MM.1S (cell line): ENCODE measurements at regions not wholly inside any gene's neighbourhood (a gene's known extent, or its start where the extent isn't known, plus 50 kb on each side); places are given as distances from the start of the nearest gene placed in this dataset.

ENCODE experiments used
- EZH2 ChIP-seq: fragments of 300-600 bp; sonication (generic); optimal IDR thresholded peaks from 2 replicates; pipeline ENCODE3; 2017; ENCODE audit warnings: low read depth, mild to moderate bottlenecking, antibody characterized with exemption, low read length, mixed read lengths
- TF ChIP-seq, protein P1 (sequence below): fragments of 300-600 bp; sonication (generic); IDR thresholded peaks from 2 replicates; pipeline ENCODE4 v1.5.1; 2016; ENCODE audit warnings: antibody characterized with exemption, low read length, mixed read lengths

DNA sequence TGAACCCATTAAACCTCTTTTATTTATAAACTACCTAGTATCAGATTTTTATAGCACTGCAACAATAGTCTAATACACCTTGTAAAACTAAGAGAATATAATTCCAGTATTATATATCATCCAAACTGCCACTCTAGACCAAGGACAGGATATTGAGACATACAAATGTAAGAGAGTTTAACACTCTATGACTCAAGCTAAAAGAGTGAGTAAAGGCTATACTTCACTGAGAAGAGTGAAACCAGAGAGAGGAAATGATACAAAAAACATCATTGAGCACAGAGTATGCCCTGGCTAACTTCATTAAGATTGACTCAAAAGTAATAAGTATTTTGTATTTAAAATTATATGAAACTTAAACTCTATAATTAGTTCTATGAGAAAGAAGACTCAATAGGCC lies 1951.9 kb upstream of the SEL1L start:
- TF ChIP-seq, protein P1, sequence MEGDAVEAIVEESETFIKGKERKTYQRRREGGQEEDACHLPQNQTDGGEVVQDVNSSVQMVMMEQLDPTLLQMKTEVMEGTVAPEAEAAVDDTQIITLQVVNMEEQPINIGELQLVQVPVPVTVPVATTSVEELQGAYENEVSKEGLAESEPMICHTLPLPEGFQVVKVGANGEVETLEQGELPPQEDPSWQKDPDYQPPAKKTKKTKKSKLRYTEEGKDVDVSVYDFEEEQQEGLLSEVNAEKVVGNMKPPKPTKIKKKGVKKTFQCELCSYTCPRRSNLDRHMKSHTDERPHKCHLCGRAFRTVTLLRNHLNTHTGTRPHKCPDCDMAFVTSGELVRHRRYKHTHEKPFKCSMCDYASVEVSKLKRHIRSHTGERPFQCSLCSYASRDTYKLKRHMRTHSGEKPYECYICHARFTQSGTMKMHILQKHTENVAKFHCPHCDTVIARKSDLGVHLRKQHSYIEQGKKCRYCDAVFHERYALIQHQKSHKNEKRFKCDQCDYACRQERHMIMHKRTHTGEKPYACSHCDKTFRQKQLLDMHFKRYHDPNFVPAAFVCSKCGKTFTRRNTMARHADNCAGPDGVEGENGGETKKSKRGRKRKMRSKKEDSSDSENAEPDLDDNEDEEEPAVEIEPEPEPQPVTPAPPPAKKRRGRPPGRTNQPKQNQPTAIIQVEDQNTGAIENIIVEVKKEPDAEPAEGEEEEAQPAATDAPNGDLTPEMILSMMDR: no peak
- TF ChIP-seq EZH2: no peak
